ENCODE measurements at regions not wholly inside any gene's neighbourhood (a gene's known extent, or its start where the extent isn't known, plus 50 kb on each side); places are given as distances from the start of the nearest gene placed in this dataset.

GRCh38 chr10:124146483-124146882 is 53.1 kb upstream of the CHST15 start:
- H3K9me3 ChIP-seq (replicated peaks in 1 of 2; ENCODE audit: control insufficient read depth in 2 of 2, insufficient read depth in 1 of 2, low read depth in 1 of 2, low read length in 2 of 2): no peaks in the 10 kb centered on the region
- DNase-seq (ENCODE audit: low spot score): no peak
- H3K23ac ChIP-seq (ENCODE audit: low read depth, low read length, poor library complexity): no peak overlapping the region
- H2AK5ac ChIP-seq (ENCODE audit: low read depth, low read length): no peak overlapping the region
- H3K79me1 ChIP-seq (ENCODE audit: low read depth, low read length): no peaks in the 10 kb centered on the region
- no peak overlapping the region for H4K91ac ChIP-seq (ENCODE audit: low read depth, low read length, poor library complexity)
- H2BK5ac ChIP-seq (ENCODE audit: low read length): no peak overlapping the region
- H3K4me2 ChIP-seq (ENCODE audit: insufficient read depth, low read length, poor library complexity, severe bottlenecking): no peak overlapping the region
- no peaks in the 10 kb centered on the region for H3K36me3 ChIP-seq (replicated peaks in 1 of 2; ENCODE audit: control insufficient read depth in 2 of 2, insufficient read depth in 2 of 2, low read length in 2 of 2)
- WGBS, 2 donors (ENCODE audit: extremely low coverage in 2 of 2, insufficient read length in 2 of 2, insufficient replicate concordance in 1 of 2): no CpG with 5 or more reads among the region's 3 CpGs
- peaks cover 0 to 4% (median 0%) of the 10 kb centered on the region in 3 experiments for H3K27me3 ChIP-seq (ENCODE audit: control insufficient read depth in 3 of 3, insufficient read depth in 3 of 3, low read depth in 1 of 3, low read length in 3 of 3)
- no peak overlapping the region for H3K14ac ChIP-seq (ENCODE audit: low read length)
- no peak overlapping the region for H2AFZ ChIP-seq (ENCODE audit: low read length)
- no peak overlapping the region for H3K18ac ChIP-seq (ENCODE audit: low read length)
- no peak overlapping the region for H2BK15ac ChIP-seq (ENCODE audit: low read length)
- H3K4me1 ChIP-seq (ENCODE audit: control insufficient read depth in 2 of 2, insufficient read depth in 1 of 2, low read depth in 1 of 2, low read length in 2 of 2): peaks cover 9 to 12% of the 10 kb centered on the region in 2 donors
- no peak overlapping the region for H3K27ac ChIP-seq (replicated peaks; ENCODE audit: low read length)
- H4K8ac ChIP-seq (ENCODE audit: low read depth, low read length): no peak overlapping the region
- no peak overlapping the region for H2BK120ac ChIP-seq (ENCODE audit: low read depth, low read length)
- H3K4ac ChIP-seq (ENCODE audit: low read length): no peak overlapping the region
- no peak overlapping the region for H3K4me3 ChIP-seq (ENCODE audit: low read length in 2 of 2)
- H3K9ac ChIP-seq (ENCODE audit: low read depth, low read length, poor library complexity): no peak overlapping the region
- no peak overlapping the region for H2BK12ac ChIP-seq (ENCODE audit: low read length)

- Histone ChIP-seq H3K9ac (ENCODE audit: low read depth, low read length, poor library complexity) (no peak overlapping the region), H2BK12ac (ENCODE audit: low read length) (no peak overlapping the region), H3K18ac (ENCODE audit: low read length) (no peak overlapping the region), H2AK5ac (ENCODE audit: low read depth, low read length) (no peak overlapping the region), H2BK15ac (ENCODE audit: low read length) (no peak overlapping the region), H3K27me3 (ENCODE audit: control insufficient read depth in 3 of 3, insufficient read depth in 3 of 3, low read depth in 1 of 3, low read length in 3 of 3) (peaks cover 0 to 4% (median 0%) of the 10 kb centered on the region in 3 experiments), H4K8ac (ENCODE audit: low read depth, low read length) (no peak overlapping the region), H3K4ac (ENCODE audit: low read length) (no peak overlapping the region), H3K4me3 (ENCODE audit: low read length in 2 of 2) (no peak overlapping the region), H2BK5ac (ENCODE audit: low read length) (no peak overlapping the region), H2AFZ (ENCODE audit: low read length) (peak overlapping the region; percentile 42), H2BK120ac (ENCODE audit: low read depth, low read length) (no peak overlapping the region), H3K4me1 (ENCODE audit: control insufficient read depth in 2 of 2, insufficient read depth in 1 of 2, low read depth in 1 of 2, low read length in 2 of 2) (peaks cover 9% of the 10 kb centered on the region in 2 donors), H3K4me2 (ENCODE audit: insufficient read depth, low read length, poor library complexity, severe bottlenecking) (no peak overlapping the region), H3K79me1 (ENCODE audit: low read depth, low read length) (no peaks in the 10 kb centered on the region), H3K27ac (replicated peaks; ENCODE audit: low read length) (no peak overlapping the region), H3K36me3 (replicated peaks in 1 of 2; ENCODE audit: control insufficient read depth in 2 of 2, insufficient read depth in 2 of 2, low read length in 2 of 2) (no peaks in the 10 kb centered on the region), H3K14ac (ENCODE audit: low read length) (no peak overlapping the region), H3K9me3 (replicated peaks in 1 of 2; ENCODE audit: control insufficient read depth in 2 of 2, insufficient read depth in 1 of 2, low read depth in 1 of 2, low read length in 2 of 2) (no peaks in the 10 kb centered on the region), H4K91ac (ENCODE audit: low read depth, low read length, poor library complexity) (no peak overlapping the region), H3K23ac (ENCODE audit: low read depth, low read length, poor library complexity) (no peak overlapping the region)
- no peak for DNase-seq (ENCODE audit: low spot score)
- WGBS, 2 donors (ENCODE audit: extremely low coverage in 2 of 2, insufficient read length in 2 of 2, insufficient replicate concordance in 1 of 2): no CpG with 5 or more reads among the region's 12 CpGs
Observed at GRCh38 chr10:124145109-124145870, 51.9 kb upstream of the CHST15 start.

GRCh38 chr10:124144536-124144935 is 51.1 kb upstream of the CHST15 start:
- Histone ChIP-seq H3K36me3 (replicated peaks in 1 of 2; ENCODE audit: control insufficient read depth in 2 of 2, insufficient read depth in 2 of 2, low read length in 2 of 2) (no peaks in the 10 kb centered on the region), H3K27ac (replicated peaks; ENCODE audit: low read length) (no peak overlapping the region), H3K4me1 (ENCODE audit: control insufficient read depth in 2 of 2, insufficient read depth in 1 of 2, low read depth in 1 of 2, low read length in 2 of 2) (peaks cover 5 to 7% of the 10 kb centered on the region in 2 donors), H2BK120ac (ENCODE audit: low read depth, low read length) (no peak overlapping the region), H3K23ac (ENCODE audit: low read depth, low read length, poor library complexity) (no peak overlapping the region), H2AK5ac (ENCODE audit: low read depth, low read length) (no peak overlapping the region), H3K9ac (ENCODE audit: low read depth, low read length, poor library complexity) (no peak overlapping the region), H2BK15ac (ENCODE audit: low read length) (no peak overlapping the region), H3K27me3 (ENCODE audit: control insufficient read depth in 3 of 3, insufficient read depth in 3 of 3, low read depth in 1 of 3, low read length in 3 of 3) (peaks cover 0 to 4% (median 0%) of the 10 kb centered on the region in 3 experiments), H2BK12ac (ENCODE audit: low read length) (no peak overlapping the region), H4K8ac (ENCODE audit: low read depth, low read length) (no peak overlapping the region), H3K14ac (ENCODE audit: low read length) (no peak overlapping the region), H3K4ac (ENCODE audit: low read length) (no peak overlapping the region), H3K18ac (ENCODE audit: low read length) (no peak overlapping the region), H3K9me3 (replicated peaks in 1 of 2; ENCODE audit: control insufficient read depth in 2 of 2, insufficient read depth in 1 of 2, low read depth in 1 of 2, low read length in 2 of 2) (peaks cover 0 to 4% of the 10 kb centered on the region in 2 donors), H3K79me1 (ENCODE audit: low read depth, low read length) (no peaks in the 10 kb centered on the region), H2AFZ (ENCODE audit: low read length) (no peak overlapping the region), H3K4me2 (ENCODE audit: insufficient read depth, low read length, poor library complexity, severe bottlenecking) (no peak overlapping the region), H4K91ac (ENCODE audit: low read depth, low read length, poor library complexity) (no peak overlapping the region), H3K4me3 (ENCODE audit: low read length in 2 of 2) (no peak overlapping the region), H2BK5ac (ENCODE audit: low read length) (no peak overlapping the region)
- no CpG with 5 or more reads among the region's 9 CpGs for WGBS, 2 donors (ENCODE audit: extremely low coverage in 2 of 2, insufficient read length in 2 of 2, insufficient replicate concordance in 1 of 2)
- no peak for DNase-seq (ENCODE audit: low spot score)

GRCh38 chr10:124143721-124144120 is 50.3 kb upstream of the CHST15 start:
- Histone ChIP-seq H3K4me2 (ENCODE audit: insufficient read depth, low read length, poor library complexity, severe bottlenecking) (no peak overlapping the region), H3K14ac (ENCODE audit: low read length) (no peak overlapping the region), H2BK5ac (ENCODE audit: low read length) (no peak overlapping the region), H3K9me3 (replicated peaks in 1 of 2; ENCODE audit: control insufficient read depth in 2 of 2, insufficient read depth in 1 of 2, low read depth in 1 of 2, low read length in 2 of 2) (peaks cover 0 to 4% of the 10 kb centered on the region in 2 donors), H3K4ac (ENCODE audit: low read length) (no peak overlapping the region), H3K4me3 (ENCODE audit: low read length in 2 of 2) (no peak overlapping the region), H3K27ac (replicated peaks; ENCODE audit: low read length) (no peak overlapping the region), H4K8ac (ENCODE audit: low read depth, low read length) (no peak overlapping the region), H4K91ac (ENCODE audit: low read depth, low read length, poor library complexity) (no peak overlapping the region), H2AK5ac (ENCODE audit: low read depth, low read length) (no peak overlapping the region), H3K9ac (ENCODE audit: low read depth, low read length, poor library complexity) (no peak overlapping the region), H3K23ac (ENCODE audit: low read depth, low read length, poor library complexity) (no peak overlapping the region), H2BK15ac (ENCODE audit: low read length) (no peak overlapping the region), H3K79me1 (ENCODE audit: low read depth, low read length) (no peaks in the 10 kb centered on the region), H2BK120ac (ENCODE audit: low read depth, low read length) (no peak overlapping the region), H3K18ac (ENCODE audit: low read length) (no peak overlapping the region), H2AFZ (ENCODE audit: low read length) (no peak overlapping the region), H3K27me3 (ENCODE audit: control insufficient read depth in 3 of 3, insufficient read depth in 3 of 3, low read depth in 1 of 3, low read length in 3 of 3) (peaks cover 0 to 4% (median 0%) of the 10 kb centered on the region in 3 experiments), H3K4me1 (ENCODE audit: control insufficient read depth in 2 of 2, insufficient read depth in 1 of 2, low read depth in 1 of 2, low read length in 2 of 2) (peaks cover 0 to 1% of the 10 kb centered on the region in 2 donors), H3K36me3 (replicated peaks in 1 of 2; ENCODE audit: control insufficient read depth in 2 of 2, insufficient read depth in 2 of 2, low read length in 2 of 2) (no peaks in the 10 kb centered on the region), H2BK12ac (ENCODE audit: low read length) (no peak overlapping the region)
- DNase-seq (ENCODE audit: low spot score): no peak
- no CpG with 5 or more reads among the region's 6 CpGs for WGBS, 2 donors (ENCODE audit: extremely low coverage in 2 of 2, insufficient read length in 2 of 2, insufficient replicate concordance in 1 of 2)

All from neuronal stem cell (in vitro differentiated cells).